B cell (primary cell): ENCODE measurements at regions not wholly inside any gene's neighbourhood (a gene's known extent, or its start where the extent isn't known, plus 50 kb on each side); places are given as distances from the start of the nearest gene placed in this dataset.
A peak's percentile ranks its signal among the peaks of the same experiment; 100 is the strongest.

Experiments
- ATAC-seq: fragments of 200-7000 bp; cut with Tn5 transposase; one replicate; pipeline ENCODE4 v1.10.0; 2021; ENCODE audit warnings: low read depth, mild to moderate bottlenecking, moderate number of reproducible peaks, moderate library complexity
- CTCF ChIA-PET: fragments of 350-600 bp; sonication (Branson Sonifier 250); formaldehyde crosslinking; loops from one replicate; lab custom pipeline; 2021; ENCODE audit warnings: antibody characterized with exemption, inconsistent platforms; lab: Charles Lee
- POLR2A ChIA-PET: fragments of 350-600 bp; sonication (Branson Sonifier 250); formaldehyde crosslinking; loops from one replicate; lab custom pipeline; 2021; ENCODE audit warnings: antibody characterized with exemption; lab: Charles Lee
- DNase-seq: peaks from one replicate; pipeline ENCODE4 v3.0.0; 2013
- H2AFZ ChIP-seq: 2 replicates; pipeline ENCODE4 v1.6.1; 2012; ENCODE audit warnings: mild to moderate bottlenecking, low read depth, low read length; ENCODE audit not compliant: insufficient read depth, poor library complexity, severe bottlenecking
- H3K27ac ChIP-seq, 2 donors: 1 replicate in 1 of 2; 2 replicates in 1 of 2; pipeline ENCODE4 v1.5.1; 2012 to 2013; ENCODE audit warnings: low read length in 2 of 2, mild to moderate bottlenecking in 2 of 2, moderate library complexity in 1 of 2
- H3K27me3 ChIP-seq, 4 experiments: fragments of 200-600 bp in 1 of 4; sonication (generic) in 1 of 4; replicated peaks in 1 of 4; 1 replicate in 2 of 4; 2 replicates in 2 of 4; pipeline versions ENCODE4 v1.6.1 to v1.7.0; 2013 to 2016; ENCODE audit warnings: low read length in 3 of 4, mild to moderate bottlenecking in 2 of 4, mixed read lengths in 1 of 4, moderate library complexity in 1 of 4; ENCODE audit not compliant: insufficient read depth in 4 of 4, control insufficient read depth in 3 of 4; ENCODE audit errors: control extremely low read depth in 1 of 4
- H3K36me3 ChIP-seq, 2 experiments: replicated peaks in 1 of 2; 1 replicate in 1 of 2; 2 replicates in 1 of 2; pipeline versions ENCODE4 v1.6.1 to v1.7.1; 2013; ENCODE audit warnings: low read length in 1 of 2; ENCODE audit not compliant: insufficient read depth in 2 of 2, control insufficient read depth in 1 of 2; ENCODE audit errors: control extremely low read depth in 1 of 2, extremely low read depth in 1 of 2
- H3K4me1 ChIP-seq, 2 donors: fragments of 200-600 bp in 1 of 2; sonication (generic) in 1 of 2; 1 replicate in 1 of 2; 2 replicates in 1 of 2; pipeline versions ENCODE4 v1.5.1 to v1.6.1; 2013 to 2017; ENCODE audit warnings: low read length in 2 of 2; ENCODE audit not compliant: control insufficient read depth in 2 of 2, insufficient read depth in 2 of 2
- H3K4me2 ChIP-seq: replicated peaks from 2 replicates; pipeline ENCODE3; 2012; ENCODE audit warnings: mild to moderate bottlenecking, low read depth, low read length; ENCODE audit not compliant: poor library complexity, severe bottlenecking
- H3K4me3 ChIP-seq, 5 experiments: fragments of 200-600 bp in 1 of 5; sonication (generic) in 1 of 5; 1 replicate in 3 of 5; 2 replicates in 2 of 5; pipeline versions ENCODE4 v1.5.1 to v1.7.0; 2011 to 2016; ENCODE audit warnings: low read length in 4 of 5, mild to moderate bottlenecking in 4 of 5, low read depth in 2 of 5, control low read depth in 1 of 5, moderate library complexity in 1 of 5; ENCODE audit not compliant: insufficient read depth in 1 of 5; ENCODE audit errors: control extremely low read depth in 1 of 5, extremely low read depth in 1 of 5
- H3K79me2 ChIP-seq: fragments of 200-600 bp; sonication (generic); one replicate; pipeline ENCODE4 v1.6.0; 2016; ENCODE audit warnings: low read length; ENCODE audit not compliant: control insufficient read depth, insufficient read depth
- H3K9ac ChIP-seq: fragments of 200-600 bp; sonication (generic); 2 replicates; pipeline ENCODE4 v1.6.1; 2017; ENCODE audit warnings: mild to moderate bottlenecking, low read length, moderate library complexity
- H3K9me3 ChIP-seq, 3 donors: one replicate each; pipeline versions ENCODE4 v1.6.1 to v1.7.1; 2013; ENCODE audit warnings: low read length in 2 of 3; ENCODE audit not compliant: control insufficient read depth in 2 of 3, insufficient read depth in 1 of 3; ENCODE audit errors: control extremely low read depth in 1 of 3
- H4K20me1 ChIP-seq: 2 replicates; pipeline ENCODE4 v1.6.0; 2012; ENCODE audit warnings: mild to moderate bottlenecking, low read length; ENCODE audit not compliant: insufficient read depth, control insufficient read depth, poor library complexity, severe bottlenecking
- H3K27ac Mint-ChIP-seq: one replicate; pipeline ENCODE4 v1.8.0; 2021; ENCODE audit warnings: mixed read lengths
- H3K27me3 Mint-ChIP-seq: one replicate; pipeline ENCODE4 v1.8.0; 2021; ENCODE audit warnings: mixed read lengths
- H3K4me1 Mint-ChIP-seq: one replicate; pipeline ENCODE4 v1.8.0; 2021; ENCODE audit warnings: mixed read lengths
- H3K4me3 Mint-ChIP-seq: one replicate; pipeline ENCODE4 v1.8.0; 2021; ENCODE audit warnings: mixed read lengths
- H3K9me3 Mint-ChIP-seq: one replicate; pipeline ENCODE4 v1.8.0; 2022; ENCODE audit warnings: mixed read lengths; ENCODE audit not compliant: insufficient read depth
- EZH2 ChIP-seq: IDR thresholded peaks from 2 replicates; pipeline ENCODE4 v1.6.1; 2012; ENCODE audit warnings: borderline replicate concordance, low read depth, mild to moderate bottlenecking, moderate library complexity, low read length; ENCODE audit not compliant: insufficient read depth, poor library complexity, severe bottlenecking
- WGBS: methylation state at CpG from one replicate; pipeline ENCODE4 v1.1.5; 2013; ENCODE audit warnings: missing lambda C conversion rate; ENCODE audit not compliant: insufficient coverage; 5-methylcytosine and 5-hydroxymethylcytosine counted together
- intact Hi-C: fragments of 100-400 bp; cut with micrococcal nuclease; formaldehyde crosslinking; loops from one replicate; pipeline ENCODE4 v1.10.0; 2022
- TF ChIP-seq, protein P1 (sequence below): fragments of 200-600 bp; IDR thresholded peaks from one replicate; pipeline ENCODE4 v1.8.0; 2022; ENCODE audit warnings: antibody characterized with exemption, mild to moderate bottlenecking

DNA sequence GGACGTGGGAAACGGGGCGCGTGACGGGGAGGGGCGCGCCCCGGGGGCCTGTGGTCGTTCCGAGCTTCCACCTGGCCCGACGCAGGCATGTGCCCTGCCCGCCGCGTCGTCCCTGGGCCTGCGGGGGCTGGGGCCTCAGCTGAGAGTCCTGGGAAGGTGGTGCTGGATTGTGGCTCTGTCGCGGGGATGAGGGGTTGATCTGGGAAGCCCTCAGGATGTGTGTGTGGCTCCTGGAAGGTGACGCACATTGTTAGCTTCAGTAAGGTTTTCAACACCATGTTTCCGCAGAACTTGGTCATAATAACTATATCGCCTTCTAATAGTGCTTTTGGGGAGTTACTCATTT lies 589.1 kb downstream of the MTRR start:
- Histone ChIP-seq H3K36me3 (no peaks in the 10 kb centered on the region), H3K9ac (peak overlapping the region; percentile 71), H3K4me3 (peak overlapping the region; percentile 3 to 72 (median 63)), H3K27me3 (no peaks in the 10 kb centered on the region), H3K4me1 (peaks cover 0 to 4% of the 10 kb centered on the region in 2 donors), H2AFZ (peak overlapping the region; percentile 75), H3K79me2 (no peaks in the 10 kb centered on the region), H4K20me1 (no peaks in the 10 kb centered on the region), H3K4me2 (peak overlapping the region; percentile 74), H3K9me3 (no peaks in the 10 kb centered on the region), H3K27ac (no peak overlapping the region)
- Mint-ChIP-seq H3K9me3 (no peaks in the 10 kb centered on the region), H3K27me3 (no peaks in the 10 kb centered on the region), H3K4me1 (peaks cover 17% of the 10 kb centered on the region), H3K4me3 (peak overlapping the region; percentile 87), H3K27ac (peak overlapping the region; percentile 82)
- DNase-seq = no peak
- intact Hi-C loops = loop anchor here (5.0 kb wide), 1 partner anchor 606 kb away; the partner anchor contains the start of gene CFAP90
- TF ChIP-seq, protein P1, sequence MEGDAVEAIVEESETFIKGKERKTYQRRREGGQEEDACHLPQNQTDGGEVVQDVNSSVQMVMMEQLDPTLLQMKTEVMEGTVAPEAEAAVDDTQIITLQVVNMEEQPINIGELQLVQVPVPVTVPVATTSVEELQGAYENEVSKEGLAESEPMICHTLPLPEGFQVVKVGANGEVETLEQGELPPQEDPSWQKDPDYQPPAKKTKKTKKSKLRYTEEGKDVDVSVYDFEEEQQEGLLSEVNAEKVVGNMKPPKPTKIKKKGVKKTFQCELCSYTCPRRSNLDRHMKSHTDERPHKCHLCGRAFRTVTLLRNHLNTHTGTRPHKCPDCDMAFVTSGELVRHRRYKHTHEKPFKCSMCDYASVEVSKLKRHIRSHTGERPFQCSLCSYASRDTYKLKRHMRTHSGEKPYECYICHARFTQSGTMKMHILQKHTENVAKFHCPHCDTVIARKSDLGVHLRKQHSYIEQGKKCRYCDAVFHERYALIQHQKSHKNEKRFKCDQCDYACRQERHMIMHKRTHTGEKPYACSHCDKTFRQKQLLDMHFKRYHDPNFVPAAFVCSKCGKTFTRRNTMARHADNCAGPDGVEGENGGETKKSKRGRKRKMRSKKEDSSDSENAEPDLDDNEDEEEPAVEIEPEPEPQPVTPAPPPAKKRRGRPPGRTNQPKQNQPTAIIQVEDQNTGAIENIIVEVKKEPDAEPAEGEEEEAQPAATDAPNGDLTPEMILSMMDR = no peak
- no peak for TF ChIP-seq EZH2
- ChIA-PET CTCF (no interaction called here), POLR2A (interaction anchor here (1.0 kb wide), 1 partner anchor 589 kb away, joined by 3 read pairs; the partner anchor contains the start of genes FASTKD3 and MTRR)
- ATAC-seq = no peak
- WGBS = 53% methylated on average over 19 of the region's 22 CpGs

DNA sequence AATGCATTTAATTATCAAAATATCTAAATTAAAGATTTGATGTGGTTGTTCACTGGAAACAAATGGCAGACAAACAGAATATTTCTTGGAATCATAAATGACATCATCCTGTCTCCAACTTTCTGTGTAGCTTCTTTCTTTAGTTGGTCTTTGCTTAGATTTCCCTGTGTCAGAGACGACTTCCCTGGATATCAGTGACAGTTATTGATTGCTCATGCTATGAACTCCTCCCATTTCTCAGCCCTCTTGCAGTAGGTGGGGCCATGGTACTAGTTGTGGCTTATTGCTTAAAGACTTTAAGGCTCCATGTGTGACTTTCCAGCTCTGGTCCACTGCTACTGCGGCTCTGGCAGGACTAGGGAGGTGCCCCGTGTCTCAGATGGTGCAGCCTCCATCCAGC lies 592.6 kb downstream of the MTRR start:
- WGBS = 60% methylated on average over 1 of the region's 3 CpGs
- Mint-ChIP-seq H3K4me3 (no peak overlapping the region), H3K9me3 (no peaks in the 10 kb centered on the region), H3K4me1 (peaks cover 14% of the 10 kb centered on the region), H3K27ac (no peak overlapping the region), H3K27me3 (no peaks in the 10 kb centered on the region)
- H3K4me1 ChIP-seq = peaks cover 0 to 4% of the 10 kb centered on the region in 2 donors
- ATAC-seq = no peak
- no peak overlapping the region for H3K9ac ChIP-seq
- CTCF ChIA-PET = no interaction called here
- no peaks in the 10 kb centered on the region for H3K9me3 ChIP-seq
- intact Hi-C loops = no loop called here
- TF ChIP-seq, protein P1 = no peak
- no peak for DNase-seq
- H2AFZ ChIP-seq = no peak overlapping the region
- H3K27ac ChIP-seq = no peak overlapping the region
- no peak overlapping the region for H3K4me3 ChIP-seq
- H3K4me2 ChIP-seq = no peak overlapping the region
- H3K36me3 ChIP-seq = no peaks in the 10 kb centered on the region
- no peaks in the 10 kb centered on the region for H4K20me1 ChIP-seq
- POLR2A ChIA-PET = no interaction called here
- no peaks in the 10 kb centered on the region for H3K27me3 ChIP-seq
- no peaks in the 10 kb centered on the region for H3K79me2 ChIP-seq
